Trophoblast cell (in vitro differentiated cells and primary cell): ENCODE measurements at regions not wholly inside any gene's neighbourhood (a gene's known extent, or its start where the extent isn't known, plus 50 kb on each side); places are given as distances from the start of the nearest gene placed in this dataset.
"Not testable (repeated sequence)": the region's sequence is repeated elsewhere in the genome, so short reads cannot be mapped to it uniquely, and the experiment has no call there.

ENCODE experiments used
- DNase-seq, 2 donors: peaks; one replicate each; pipeline ENCODE4 v3.0.0-alpha.2; 2016
- H2AFZ ChIP-seq: 2 replicates; pipeline ENCODE4 v1.6.1; 2013; ENCODE audit warnings: low read length, moderate library complexity, mild to moderate bottlenecking; ENCODE audit not compliant: insufficient read depth, poor library complexity
- H2AK5ac ChIP-seq: 2 replicates; pipeline ENCODE4 v1.6.1; 2013; ENCODE audit warnings: mild to moderate bottlenecking, low read length
- H2BK120ac ChIP-seq: 2 replicates; pipeline ENCODE4 v1.6.1; 2013; ENCODE audit warnings: low read length, mild to moderate bottlenecking, moderate library complexity; ENCODE audit not compliant: insufficient read depth, poor library complexity
- H2BK12ac ChIP-seq: 2 replicates; pipeline ENCODE4 v1.6.1; 2013; ENCODE audit warnings: mild to moderate bottlenecking, low read length, moderate library complexity
- H2BK5ac ChIP-seq: 2 replicates; pipeline ENCODE4 v1.6.1; 2013; ENCODE audit warnings: low read length, low read depth, moderate library complexity, mild to moderate bottlenecking; ENCODE audit not compliant: poor library complexity
- H3K14ac ChIP-seq: 2 replicates; pipeline ENCODE4 v1.6.1; 2013; ENCODE audit warnings: mild to moderate bottlenecking, low read length
- H3K18ac ChIP-seq: 2 replicates; pipeline ENCODE4 v1.6.1; 2013; ENCODE audit warnings: mild to moderate bottlenecking, low read length
- H3K23ac ChIP-seq: 2 replicates; pipeline ENCODE4 v1.6.1; 2013; ENCODE audit warnings: low read length
- H3K27ac ChIP-seq: 2 replicates; pipeline ENCODE4 v1.5.1; 2013; ENCODE audit warnings: low read depth, mild to moderate bottlenecking, inconsistent platforms, low read length, moderate library complexity
- H3K27me3 ChIP-seq: 2 replicates; pipeline ENCODE4 v1.6.1; 2013; ENCODE audit warnings: inconsistent platforms, mild to moderate bottlenecking, low read length, moderate library complexity; ENCODE audit not compliant: insufficient read depth
- H3K36me3 ChIP-seq, 2 experiments: 1 replicate in 1 of 2; 2 replicates in 1 of 2; pipeline ENCODE4 v1.6.1; 2013; ENCODE audit warnings: low read length in 2 of 2, mild to moderate bottlenecking in 2 of 2, moderate library complexity in 1 of 2; ENCODE audit not compliant: insufficient read depth in 2 of 2, control insufficient read depth in 1 of 2
- H3K4ac ChIP-seq: 2 replicates; pipeline ENCODE4 v1.6.1; 2013; ENCODE audit warnings: low read depth, mild to moderate bottlenecking, low read length, moderate library complexity
- H3K4me1 ChIP-seq, 2 experiments: 1 replicate in 1 of 2; 2 replicates in 1 of 2; pipeline ENCODE4 v1.6.1; 2013; ENCODE audit warnings: low read length in 2 of 2, mild to moderate bottlenecking in 2 of 2, moderate library complexity in 1 of 2; ENCODE audit not compliant: insufficient read depth in 2 of 2, control insufficient read depth in 1 of 2
- H3K4me2 ChIP-seq: 2 replicates; pipeline ENCODE4 v1.6.1; 2013; ENCODE audit warnings: inconsistent platforms, mild to moderate bottlenecking, low read length, moderate library complexity
- H3K4me3 ChIP-seq: 2 replicates; pipeline ENCODE4 v1.5.1; 2013; ENCODE audit warnings: mild to moderate bottlenecking, low read depth, low read length, inconsistent platforms
- H3K79me1 ChIP-seq: one replicate; pipeline ENCODE4 v1.6.1; 2013; ENCODE audit warnings: low read length
- H3K79me2 ChIP-seq: 2 replicates; pipeline ENCODE4 v1.6.1; 2013; ENCODE audit warnings: low read length, mild to moderate bottlenecking; ENCODE audit not compliant: control insufficient read depth, insufficient read depth, poor library complexity
- H3K9ac ChIP-seq: 2 replicates; pipeline ENCODE4 v1.6.1; 2013; ENCODE audit warnings: mild to moderate bottlenecking, low read length
- H3K9me3 ChIP-seq: 2 replicates; pipeline ENCODE4 v1.6.1; 2013; ENCODE audit warnings: low read depth, mild to moderate bottlenecking, control low read depth, inconsistent platforms, low read length; ENCODE audit not compliant: insufficient read depth
- H4K12ac ChIP-seq: 2 replicates; pipeline ENCODE4 v1.6.1; 2013; ENCODE audit warnings: low read depth, mild to moderate bottlenecking, low read length, moderate library complexity
- H4K8ac ChIP-seq: 2 replicates; pipeline ENCODE4 v1.6.1; 2013; ENCODE audit warnings: low read depth, mild to moderate bottlenecking, low read length, moderate library complexity
- H4K91ac ChIP-seq: one replicate; pipeline ENCODE4 v1.6.1; 2013; ENCODE audit warnings: low read depth, mild to moderate bottlenecking, low read length, moderate library complexity
- WGBS: extraction: QIAGEN DNeasy Blood & Tissue Kit; methylation state at CpG from one replicate; pipeline ENCODE4 v1.1.7; 2013; ENCODE audit warnings: missing lambda C conversion rate; ENCODE audit not compliant: insufficient read length, insufficient coverage; ENCODE audit errors: extremely low coverage; 5-methylcytosine and 5-hydroxymethylcytosine counted together

DNA sequence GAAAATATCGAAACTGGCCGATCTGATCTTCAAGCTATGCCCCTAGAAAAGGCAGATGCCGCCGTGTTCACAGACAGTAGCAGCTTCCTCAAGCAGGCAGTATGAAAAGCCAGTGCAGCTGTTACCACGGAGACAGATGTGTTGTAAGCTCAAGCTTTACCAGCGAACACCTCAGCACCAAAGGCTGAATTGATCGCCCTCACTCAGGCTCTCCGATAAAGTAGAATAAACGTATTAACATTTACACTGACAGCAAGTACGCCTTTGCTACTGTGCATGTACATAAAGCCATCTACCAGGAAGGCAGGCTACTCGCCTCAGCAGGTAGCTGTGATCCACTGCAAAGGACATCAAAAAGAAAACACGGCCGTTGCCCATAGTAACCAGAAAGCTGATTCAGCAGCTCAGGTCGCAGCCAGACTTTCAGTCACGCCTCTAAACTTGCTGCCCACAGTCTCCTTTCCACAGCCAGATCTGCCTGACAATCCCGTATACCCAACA is 122.8 kb upstream of the DEFB108B start:
- not testable (repeated sequence) for H2AK5ac ChIP-seq, H3K4me1 ChIP-seq, H4K12ac ChIP-seq, H3K79me1 ChIP-seq, H3K27ac ChIP-seq, H3K18ac ChIP-seq, H3K4me3 ChIP-seq, H3K36me3 ChIP-seq, H3K23ac ChIP-seq, H2BK12ac ChIP-seq, H2BK120ac ChIP-seq, H2AFZ ChIP-seq, H3K9ac ChIP-seq, H2BK5ac ChIP-seq, H3K27me3 ChIP-seq, H3K79me2 ChIP-seq, H3K4ac ChIP-seq, H3K14ac ChIP-seq, H4K91ac ChIP-seq, H4K8ac ChIP-seq, H3K4me2 ChIP-seq, H3K9me3 ChIP-seq
- no CpG with 5 or more reads among the region's 16 CpGs for WGBS
- DNase-seq: peak; percentile 14 to 44

DNA sequence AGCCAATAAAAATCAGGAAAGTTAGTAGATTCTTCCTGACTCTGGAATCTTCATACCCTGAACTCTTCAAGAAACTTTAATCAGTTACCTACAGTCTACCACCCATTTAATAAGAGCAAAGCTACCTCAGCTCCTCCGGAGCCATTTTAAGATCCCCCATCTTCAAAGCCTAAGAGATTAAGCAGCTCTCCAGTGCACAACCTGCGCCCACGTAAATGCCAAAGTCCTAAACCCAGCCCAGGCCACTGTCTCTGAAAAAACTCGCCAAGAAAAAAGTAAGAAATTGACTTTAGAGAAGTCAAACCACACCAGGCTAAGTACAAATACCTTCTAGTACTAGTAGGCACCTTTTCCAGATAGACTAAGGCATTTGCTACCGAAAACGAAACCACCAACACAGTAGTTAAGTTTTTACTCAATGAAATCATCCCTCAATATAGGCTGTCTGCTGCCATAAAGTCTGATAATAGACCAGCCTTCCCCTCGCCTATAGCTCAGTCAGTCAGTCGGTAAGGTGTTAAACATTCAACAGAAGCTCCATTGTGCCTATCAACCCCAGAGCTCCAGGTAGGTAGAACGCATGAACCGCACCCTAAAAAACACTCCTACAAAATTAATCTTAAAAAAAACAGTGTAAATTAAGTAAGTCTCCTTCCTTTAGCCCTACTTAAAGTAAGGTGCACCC is 122.2 kb upstream of the DEFB108B start:
- not testable (repeated sequence) for H3K4ac ChIP-seq, H2BK120ac ChIP-seq, H2AK5ac ChIP-seq, H3K9ac ChIP-seq, H3K14ac ChIP-seq, H4K91ac ChIP-seq, H3K4me1 ChIP-seq, H2BK12ac ChIP-seq, H4K12ac ChIP-seq, H3K27me3 ChIP-seq, H3K27ac ChIP-seq, H3K4me3 ChIP-seq, H3K18ac ChIP-seq, H3K79me1 ChIP-seq, H3K79me2 ChIP-seq, DNase-seq, H4K8ac ChIP-seq, H2AFZ ChIP-seq, H3K36me3 ChIP-seq, H3K23ac ChIP-seq, H3K4me2 ChIP-seq, H3K9me3 ChIP-seq, H2BK5ac ChIP-seq
- WGBS: no CpG with 5 or more reads among the region's 10 CpGs

GRCh38 chr11:71712350-71712749 is 120.7 kb upstream of the DEFB108B start:
- not testable (repeated sequence) for H2BK12ac ChIP-seq, H4K12ac ChIP-seq, H3K4me3 ChIP-seq, H3K27ac ChIP-seq, H2BK5ac ChIP-seq, H3K9me3 ChIP-seq, H2BK120ac ChIP-seq, DNase-seq, H2AFZ ChIP-seq, H4K8ac ChIP-seq, H3K9ac ChIP-seq, H3K27me3 ChIP-seq, H3K4ac ChIP-seq, H3K4me1 ChIP-seq, H3K14ac ChIP-seq, H3K18ac ChIP-seq, H3K79me1 ChIP-seq, H3K4me2 ChIP-seq, H3K79me2 ChIP-seq, H2AK5ac ChIP-seq, H3K36me3 ChIP-seq, H3K23ac ChIP-seq, H4K91ac ChIP-seq
- no CpG with 5 or more reads among the region's 2 CpGs for WGBS

- not testable (repeated sequence) for H2BK12ac ChIP-seq, H3K4me3 ChIP-seq, H3K36me3 ChIP-seq, H2BK5ac ChIP-seq, H3K9ac ChIP-seq, H4K91ac ChIP-seq, H2BK120ac ChIP-seq, DNase-seq, H3K79me1 ChIP-seq, H3K4ac ChIP-seq, H4K8ac ChIP-seq, H3K79me2 ChIP-seq, H2AFZ ChIP-seq, H3K27ac ChIP-seq, H3K18ac ChIP-seq, H3K4me2 ChIP-seq, H3K14ac ChIP-seq, H2AK5ac ChIP-seq, H3K27me3 ChIP-seq, H3K23ac ChIP-seq, H3K4me1 ChIP-seq, H4K12ac ChIP-seq, H3K9me3 ChIP-seq
- WGBS: no CpG with 5 or more reads among the region's 5 CpGs
These were observed 120.2 kb upstream of the DEFB108B start for GRCh38 chr11:71712846-71713245.
